HL-60 (cell line): ENCODE measurements at regions not wholly inside any gene's neighbourhood (a gene's known extent, or its start where the extent isn't known, plus 50 kb on each side); places are given as distances from the start of the nearest gene placed in this dataset.

Experiments used
- DNase-seq, 2 experiments: peaks; one replicate each; pipeline ENCODE4 v3.0.0-alpha.2; 2010 to 2020; ENCODE audit warnings: low read depth in 1 of 2, low spot score in 1 of 2
- H3K27ac ChIP-seq: fragments of 250-450 bp; sonication (Bioruptor Pico); replicated peaks from 2 replicates; pipeline ENCODE4 v1.5.1; 2020; ENCODE audit warnings: mild to moderate bottlenecking, moderate library complexity
- H3K27me3 ChIP-seq: fragments of 250-450 bp; sonication (Bioruptor Pico); 2 replicates; pipeline ENCODE4 v1.5.1; 2021; ENCODE audit warnings: mild to moderate bottlenecking, moderate library complexity; ENCODE audit not compliant: insufficient read depth, poor library complexity, severe bottlenecking
- H3K4me3 ChIP-seq: replicated peaks from 2 replicates; pipeline ENCODE4 v1.5.1; 2011; ENCODE audit warnings: mild to moderate bottlenecking, control low read depth, low read length; ENCODE audit not compliant: insufficient read depth
- CTCF ChIP-seq: IDR thresholded peaks from one replicate; pipeline ENCODE4 v1.5.1; 2011; ENCODE audit warnings: low read length, control low read depth, inconsistent platforms; ENCODE audit not compliant: insufficient read depth
- GABPA ChIP-seq: IDR thresholded peaks from 2 replicates; pipeline ENCODE4 v1.6.1; 2012; ENCODE audit warnings: low read depth
- POLR2AphosphoS5 ChIP-seq: IDR thresholded peaks from 2 replicates; pipeline ENCODE4 v1.6.1; 2012; ENCODE audit warnings: low read depth
- REST ChIP-seq: IDR thresholded peaks from 2 replicates; pipeline ENCODE4 v1.6.1; 2012; ENCODE audit warnings: low read depth; ENCODE audit not compliant: insufficient replicate concordance
- SPI1 ChIP-seq: IDR thresholded peaks from 2 replicates; pipeline ENCODE4 v1.6.1; 2012; ENCODE audit warnings: low read depth, mild to moderate bottlenecking, borderline replicate concordance

- DNase-seq: no peak
- H3K4me3 ChIP-seq: no peak overlapping the region
- H3K27ac ChIP-seq: no peak overlapping the region
- TF ChIP-seq CTCF: no peak
- no peak for TF ChIP-seq SPI1
- TF ChIP-seq POLR2AphosphoS5: no peak
- no peak for TF ChIP-seq REST
- no peak for TF ChIP-seq GABPA
- no peaks in the 10 kb centered on the region for H3K27me3 ChIP-seq
Observed at GRCh38 chr7:42348071-42348470, 111.1 kb upstream of the GLI3 start.

GRCh38 chr7:42347616-42348015, 110.6 kb upstream of the GLI3 start:
- no peak for DNase-seq
- no peak overlapping the region for H3K4me3 ChIP-seq
- H3K27me3 ChIP-seq: no peaks in the 10 kb centered on the region
- no peak overlapping the region for H3K27ac ChIP-seq
- TF ChIP-seq SPI1 (no peak), REST (no peak), GABPA (no peak), POLR2AphosphoS5 (no peak), CTCF (no peak)

GRCh38 chr7:42345478-42346299, 108.7 kb upstream of the GLI3 start:
- H3K27me3 ChIP-seq: no peaks in the 10 kb centered on the region
- no peak for TF ChIP-seq REST
- TF ChIP-seq CTCF: no peak
- no peak for TF ChIP-seq SPI1
- no peak for TF ChIP-seq GABPA
- TF ChIP-seq POLR2AphosphoS5: no peak
- no peak for DNase-seq
- H3K4me3 ChIP-seq: no peak overlapping the region
- H3K27ac ChIP-seq: no peak overlapping the region
